Neural progenitor cell (in vitro differentiated cells): ENCODE measurements at regions not wholly inside any gene's neighbourhood (a gene's known extent, or its start where the extent isn't known, plus 50 kb on each side); places are given as distances from the start of the nearest gene placed in this dataset.
A peak's percentile ranks its signal among the peaks of the same experiment; 100 is the strongest.

ENCODE experiments used
- DNase-seq: peaks from one replicate; pipeline ENCODE4 v3.0.0-alpha.2; 2016; ENCODE audit warnings: low spot score
- H2AFZ ChIP-seq: fragments of 200-600 bp; sonication (generic); replicated peaks from 2 replicates; pipeline ENCODE4 v1.6.1; 2016; ENCODE audit warnings: antibody characterized with exemption
- H3F3A ChIP-seq: fragments of 200-600 bp; sonication (generic); 2 replicates; pipeline ENCODE4 v1.6.1; 2016; ENCODE audit warnings: antibody characterized with exemption, low read depth
- H3K27ac ChIP-seq: fragments of 200-600 bp; sonication (generic); 2 replicates; pipeline ENCODE4 v1.5.1; 2016; ENCODE audit warnings: mild to moderate bottlenecking
- H3K27me3 ChIP-seq: fragments of 200-600 bp; sonication (generic); 2 replicates; pipeline ENCODE4 v1.6.1; 2016; ENCODE audit warnings: mild to moderate bottlenecking, moderate library complexity
- H3K36me3 ChIP-seq: fragments of 200-600 bp; sonication (generic); 2 replicates; pipeline ENCODE4 v1.5.1; 2016
- H3K4me1 ChIP-seq: fragments of 200-600 bp; sonication (generic); 2 replicates; pipeline ENCODE4 v1.6.1; 2016; ENCODE audit warnings: mixed run types
- H3K4me2 ChIP-seq: fragments of 200-600 bp; sonication (generic); 2 replicates; pipeline ENCODE4 v1.6.1; 2016
- H3K4me3 ChIP-seq: fragments of 200-600 bp; sonication (generic); 2 replicates; pipeline ENCODE4 v1.5.1; 2016
- H3K79me2 ChIP-seq: fragments of 200-600 bp; sonication (generic); 2 replicates; pipeline ENCODE4 v1.6.1; 2016; ENCODE audit warnings: low read depth
- H3K9ac ChIP-seq: fragments of 200-600 bp; sonication (generic); 2 replicates; pipeline ENCODE4 v1.6.1; 2016
- H3K9me3 ChIP-seq: fragments of 200-600 bp; sonication (generic); 2 replicates; pipeline ENCODE4 v1.5.1; 2016; ENCODE audit warnings: low read depth
- H4K20me1 ChIP-seq: fragments of 200-600 bp; sonication (generic); 2 replicates; pipeline ENCODE4 v1.6.1; 2016; ENCODE audit warnings: low read depth
- H3K27ac Mint-ChIP-seq: 3 replicates; pipeline ENCODE4 v1.8.0; 2021; ENCODE audit warnings: mixed read lengths
- H3K27me3 Mint-ChIP-seq: 2 replicates; pipeline ENCODE4 v1.8.0; 2022; ENCODE audit warnings: low read depth, mild to moderate bottlenecking, inconsistent platforms, moderate library complexity, mixed read lengths; ENCODE audit not compliant: insufficient read depth
- H3K36me3 Mint-ChIP-seq: 3 replicates; pipeline ENCODE4 v1.8.0; 2021; ENCODE audit warnings: mixed read lengths
- H3K4me1 Mint-ChIP-seq: 3 replicates; pipeline ENCODE4 v1.8.0; 2021; ENCODE audit warnings: mixed read lengths
- H3K4me3 Mint-ChIP-seq: 3 replicates; pipeline ENCODE4 v1.8.0; 2021; ENCODE audit warnings: mild to moderate bottlenecking, moderate library complexity, mixed read lengths
- H3K9me3 Mint-ChIP-seq: 3 replicates; pipeline ENCODE4 v1.8.0; 2020; ENCODE audit warnings: mixed read lengths
- CTCF ChIP-seq: fragments of 200-600 bp; sonication (generic); IDR thresholded peaks from 2 replicates; pipeline ENCODE4 v1.5.1; 2017; ENCODE audit warnings: antibody characterized with exemption, mild to moderate bottlenecking
- EZH2 ChIP-seq: fragments of 200-600 bp; sonication (generic); IDR thresholded peaks from 2 replicates; pipeline ENCODE4 v1.6.1; 2017; ENCODE audit warnings: antibody characterized with exemption, mild to moderate bottlenecking, moderate library complexity
- EZH2phosphoT487 ChIP-seq: fragments of 200-600 bp; sonication (generic); IDR thresholded peaks from 2 replicates; pipeline ENCODE4 v1.6.1; 2017; ENCODE audit warnings: antibody characterized with exemption

GRCh38 chr3:113086560-113087461 lies 96.0 kb downstream of the GTPBP8 start:
- Histone ChIP-seq H3K27ac (peak overlapping the region; percentile 96), H3K4me2 (peak overlapping the region; percentile 71), H3K27me3 (no peaks in the 10 kb centered on the region), H2AFZ (no peak overlapping the region), H3K36me3 (no peaks in the 10 kb centered on the region), H4K20me1 (no peaks in the 10 kb centered on the region), H3K4me1 (peaks cover 51% of the 10 kb centered on the region), H3K4me3 (peak overlapping the region; percentile 28), H3K79me2 (no peaks in the 10 kb centered on the region), H3F3A (peaks cover 47% of the 10 kb centered on the region), H3K9me3 (no peaks in the 10 kb centered on the region), H3K9ac (no peak overlapping the region)
- Mint-ChIP-seq H3K27me3 (peaks cover 13% of the 10 kb centered on the region), H3K36me3 (peaks cover 7% of the 10 kb centered on the region), H3K4me3 (peak overlapping the region; percentile 70), H3K9me3 (no peaks in the 10 kb centered on the region), H3K27ac (peak overlapping the region; percentile 98), H3K4me1 (peaks cover 68% of the 10 kb centered on the region)
- DNase-seq, result peak; percentile 92
- TF ChIP-seq CTCF (no peak), EZH2 (no peak), EZH2phosphoT487 (no peak)

DNA sequence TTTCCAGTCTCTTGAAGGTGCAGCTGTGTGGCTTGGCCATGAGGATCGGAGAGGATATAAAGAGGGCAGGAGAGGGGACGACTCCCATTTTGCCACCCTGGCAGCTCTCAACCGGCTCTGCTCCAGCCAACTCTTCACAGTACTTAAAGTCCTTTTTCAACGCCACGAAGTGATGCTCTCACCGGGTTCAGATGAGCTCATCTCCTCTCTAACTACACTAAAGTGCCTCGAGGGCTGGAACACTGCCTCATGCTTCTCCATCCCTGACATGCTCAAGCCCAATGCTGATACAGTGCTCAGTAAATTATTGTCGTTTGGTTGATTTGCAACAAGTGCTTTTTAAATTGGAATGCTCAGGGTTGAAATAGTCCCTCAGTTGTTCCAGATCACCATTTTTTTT lies 97.8 kb downstream of the GTPBP8 start:
- H3K4me1 Mint-ChIP-seq, result peaks cover 79% of the 10 kb centered on the region
- H3K9me3 ChIP-seq, result no peaks in the 10 kb centered on the region
- no peaks in the 10 kb centered on the region for H3K79me2 ChIP-seq
- no peaks in the 10 kb centered on the region for H3K36me3 ChIP-seq
- H3F3A ChIP-seq, result peaks cover 52% of the 10 kb centered on the region
- peak overlapping the region; percentile 4 for H3K4me3 Mint-ChIP-seq
- H3K27me3 Mint-ChIP-seq, result peaks cover 13% of the 10 kb centered on the region
- no peaks in the 10 kb centered on the region for H3K27me3 ChIP-seq
- peaks cover 7% of the 10 kb centered on the region for H3K36me3 Mint-ChIP-seq
- no peaks in the 10 kb centered on the region for H3K9me3 Mint-ChIP-seq
- H3K4me2 ChIP-seq, result no peak overlapping the region
- H3K27ac Mint-ChIP-seq, result peak overlapping the region; percentile 98
- no peak overlapping the region for H3K9ac ChIP-seq
- DNase-seq, result no peak
- TF ChIP-seq EZH2 (no peak), CTCF (no peak), EZH2phosphoT487 (no peak)
- no peak overlapping the region for H3K4me3 ChIP-seq
- peak overlapping the region; percentile 96 for H3K27ac ChIP-seq
- H2AFZ ChIP-seq, result no peak overlapping the region
- no peaks in the 10 kb centered on the region for H4K20me1 ChIP-seq
- H3K4me1 ChIP-seq, result peaks cover 65% of the 10 kb centered on the region

GRCh38 chr3:113091417-113091816 lies 100.6 kb downstream of the GTPBP8 start:
- Histone ChIP-seq H3K27ac (no peak overlapping the region), H3K4me2 (no peak overlapping the region), H3K9ac (no peak overlapping the region), H3K79me2 (no peaks in the 10 kb centered on the region), H3K9me3 (no peaks in the 10 kb centered on the region), H3K27me3 (no peaks in the 10 kb centered on the region), H3F3A (peaks cover 56% of the 10 kb centered on the region), H4K20me1 (no peaks in the 10 kb centered on the region), H2AFZ (no peak overlapping the region), H3K4me3 (no peak overlapping the region), H3K4me1 (peaks cover 71% of the 10 kb centered on the region), H3K36me3 (no peaks in the 10 kb centered on the region)
- DNase-seq, result no peak
- no peak overlapping the region for H3K4me3 Mint-ChIP-seq
- peak overlapping the region; percentile 9 for H3K27ac Mint-ChIP-seq
- H3K4me1 Mint-ChIP-seq, result peaks cover 89% of the 10 kb centered on the region
- TF ChIP-seq EZH2 (no peak), CTCF (no peak), EZH2phosphoT487 (no peak)
- peaks cover 13% of the 10 kb centered on the region for H3K27me3 Mint-ChIP-seq
- H3K9me3 Mint-ChIP-seq, result no peaks in the 10 kb centered on the region
- peaks cover 7% of the 10 kb centered on the region for H3K36me3 Mint-ChIP-seq
